GM23338 (cell line): ENCODE measurements at regions not wholly inside any gene's neighbourhood (a gene's known extent, or its start where the extent isn't known, plus 50 kb on each side); places are given as distances from the start of the nearest gene placed in this dataset.

Experiments used
- ATAC-seq: fragments of 200-7000 bp; cut with Tn5 transposase; 3 replicates; pipeline ENCODE4 v1.9.1; 2020
- DNase-seq: peaks from one replicate; pipeline ENCODE4 v3.0.0-alpha.2; 2015; ENCODE audit warnings: low spot score
- H2AFZ ChIP-seq: fragments of 200-600 bp; sonication (generic); 2 replicates; pipeline ENCODE4 v1.8.0; 2016; ENCODE audit warnings: antibody characterized with exemption, mild to moderate bottlenecking, moderate library complexity
- H3F3A ChIP-seq: fragments of 200-600 bp; sonication (generic); replicated peaks from 2 replicates; pipeline ENCODE4 v1.8.0; 2017; ENCODE audit warnings: antibody characterized with exemption, mixed run types, low read depth
- H3K27ac ChIP-seq: fragments of 200-600 bp; sonication (generic); 2 replicates; pipeline ENCODE4 v1.6.1; 2016; ENCODE audit warnings: low read depth
- H3K27me3 ChIP-seq: fragments of 200-600 bp; sonication (generic); 2 replicates; pipeline ENCODE4 v1.8.0; 2016; ENCODE audit warnings: mild to moderate bottlenecking, mixed run types, moderate library complexity; ENCODE audit not compliant: insufficient read depth
- H3K36me3 ChIP-seq: fragments of 200-600 bp; sonication (generic); 2 replicates; pipeline ENCODE4 v1.8.0; 2016; ENCODE audit warnings: mild to moderate bottlenecking; ENCODE audit not compliant: insufficient read depth
- H3K4me1 ChIP-seq: fragments of 200-600 bp; sonication (generic); 2 replicates; pipeline ENCODE4 v1.8.0; 2016; ENCODE audit warnings: mild to moderate bottlenecking, moderate library complexity; ENCODE audit not compliant: insufficient read depth
- H3K4me2 ChIP-seq: fragments of 200-600 bp; sonication (generic); 2 replicates; pipeline ENCODE4 v1.7.1; 2017; ENCODE audit warnings: mixed run types
- H3K4me3 ChIP-seq: fragments of 200-600 bp; sonication (generic); 2 replicates; pipeline ENCODE4 v1.6.1; 2016; ENCODE audit warnings: mixed run types
- H3K79me2 ChIP-seq: fragments of 200-600 bp; sonication (generic); replicated peaks from 2 replicates; pipeline ENCODE4 v1.8.0; 2017; ENCODE audit warnings: mild to moderate bottlenecking; ENCODE audit not compliant: insufficient read depth
- H3K9me2 ChIP-seq: fragments of 200-600 bp; sonication (generic); 2 replicates; pipeline ENCODE4 v1.8.0; 2017; ENCODE audit not compliant: insufficient read depth
- H4K20me1 ChIP-seq: fragments of 200-600 bp; sonication (generic); replicated peaks from 2 replicates; pipeline ENCODE4 v1.8.0; 2017; ENCODE audit warnings: mild to moderate bottlenecking; ENCODE audit not compliant: insufficient read depth
- H3K27ac Mint-ChIP-seq: 2 replicates; pipeline ENCODE4 v1.8.0; 2020; ENCODE audit warnings: inconsistent platforms, mild to moderate bottlenecking, moderate library complexity, mixed read lengths
- H3K27me3 Mint-ChIP-seq: 3 replicates; pipeline ENCODE4 v1.8.0; 2022; ENCODE audit warnings: low read depth, mild to moderate bottlenecking, moderate library complexity, mixed read lengths, inconsistent platforms; ENCODE audit not compliant: insufficient read depth, poor library complexity
- H3K36me3 Mint-ChIP-seq: 3 replicates; pipeline ENCODE4 v1.8.0; 2021; ENCODE audit warnings: low read depth, mild to moderate bottlenecking, inconsistent platforms, moderate library complexity, mixed read lengths
- H3K4me1 Mint-ChIP-seq: 3 replicates; pipeline ENCODE4 v1.8.0; 2020; ENCODE audit warnings: mild to moderate bottlenecking, inconsistent platforms, mixed read lengths
- H3K4me3 Mint-ChIP-seq: 3 replicates; pipeline ENCODE4 v1.8.0; 2021; ENCODE audit warnings: moderate library complexity, mild to moderate bottlenecking, inconsistent platforms, mixed read lengths
- H3K9me3 Mint-ChIP-seq: 3 replicates; pipeline ENCODE4 v1.8.0; 2020; ENCODE audit warnings: moderate library complexity, mild to moderate bottlenecking, inconsistent platforms, mixed read lengths
- CREB1 ChIP-seq: fragments of 250-450 bp; sonication (Bioruptor Pico); IDR thresholded peaks from 2 replicates; pipeline ENCODE4 v1.5.0; 2020; ENCODE audit warnings: low read depth, mild to moderate bottlenecking, moderate library complexity
- EZH2 ChIP-seq: fragments of 200-600 bp; sonication (generic); IDR thresholded peaks from one replicate; pipeline ENCODE4 v1.8.0; 2017; ENCODE audit warnings: antibody characterized with exemption, mild to moderate bottlenecking, low read depth; ENCODE audit not compliant: unreplicated experiment
- JUNB ChIP-seq: IDR thresholded peaks from one replicate; pipeline ENCODE4 v1.6.1; 2016; ENCODE audit warnings: antibody characterized with exemption; ENCODE audit not compliant: unreplicated experiment
- NANOG ChIP-seq: IDR thresholded peaks from 2 replicates; pipeline ENCODE4 v1.6.1; 2016; ENCODE audit warnings: antibody characterized with exemption, borderline replicate concordance
- POLR2AphosphoS5 ChIP-seq: IDR thresholded peaks from 2 replicates; pipeline ENCODE4 v1.6.1; 2016; ENCODE audit warnings: antibody characterized with exemption, low read depth
- STAT1 ChIP-seq: IDR thresholded peaks from one replicate; pipeline ENCODE4 v1.6.1; 2016; ENCODE audit warnings: antibody characterized with exemption; ENCODE audit not compliant: unreplicated experiment
- ZNF114 ChIP-seq: fragments of 250-450 bp; sonication (Bioruptor Pico); IDR thresholded peaks from 2 replicates; pipeline ENCODE4 v1.5.0; 2020; ENCODE audit warnings: mild to moderate bottlenecking, moderate library complexity
- ZNF331 ChIP-seq: fragments of 250-450 bp; sonication (Bioruptor Pico); IDR thresholded peaks from 2 replicates; pipeline ENCODE4 v1.5.0; 2020; ENCODE audit warnings: low read depth, mild to moderate bottlenecking, moderate library complexity
- TF ChIP-seq, protein P1 (sequence below), 2 experiments: fragments of 200-600 bp in 1 of 2; sonication (generic) in 1 of 2; conservative IDR thresholded peaks; 2 replicates each; pipeline versions ENCODE4 v1.5.1 to v1.6.1; 2016 to 2017; ENCODE audit warnings: antibody characterized with exemption in 2 of 2, low read depth in 2 of 2, mild to moderate bottlenecking in 2 of 2, moderate library complexity in 1 of 2
- TF ChIP-seq, protein P2 (sequence below): IDR thresholded peaks from 2 replicates; pipeline ENCODE4 v1.6.1; 2016; ENCODE audit warnings: antibody characterized with exemption
- TF ChIP-seq, protein P3 (sequence below): fragments of 250-450 bp; sonication (Bioruptor Pico); IDR thresholded peaks from 2 replicates; pipeline ENCODE4 v1.5.0; 2020; ENCODE audit warnings: mild to moderate bottlenecking, moderate library complexity

DNA sequence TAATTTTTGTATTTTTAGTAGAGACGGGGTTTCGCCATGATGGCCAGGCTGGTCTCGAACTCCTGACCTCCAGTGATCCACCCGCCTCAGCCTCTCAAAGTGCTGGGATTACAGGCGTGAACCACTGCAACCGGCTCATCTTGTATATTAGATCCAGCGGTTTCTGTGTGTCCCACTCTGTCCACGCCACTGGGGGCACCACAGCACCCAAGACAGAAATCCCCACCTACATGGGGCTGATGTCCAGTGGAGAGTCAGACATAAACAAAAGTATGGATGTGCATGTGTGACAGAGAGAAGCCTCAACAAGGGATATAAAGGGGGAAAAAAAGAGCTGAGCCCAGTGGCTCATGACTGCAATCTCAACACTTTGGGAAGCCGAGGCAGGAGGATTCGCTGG is 65.8 kb upstream of the ADGRE5 start:
- Histone ChIP-seq H3K27me3 (no peaks in the 10 kb centered on the region), H2AFZ (no peak overlapping the region), H3K27ac (no peak overlapping the region), H4K20me1 (no peaks in the 10 kb centered on the region), H3K36me3 (no peaks in the 10 kb centered on the region), H3K4me1 (no peaks in the 10 kb centered on the region), H3K79me2 (no peaks in the 10 kb centered on the region), H3K4me3 (no peak overlapping the region), H3K9me2 (no peaks in the 10 kb centered on the region), H3K4me2 (no peak overlapping the region), H3F3A (no peaks in the 10 kb centered on the region)
- TF ChIP-seq, protein P1, sequence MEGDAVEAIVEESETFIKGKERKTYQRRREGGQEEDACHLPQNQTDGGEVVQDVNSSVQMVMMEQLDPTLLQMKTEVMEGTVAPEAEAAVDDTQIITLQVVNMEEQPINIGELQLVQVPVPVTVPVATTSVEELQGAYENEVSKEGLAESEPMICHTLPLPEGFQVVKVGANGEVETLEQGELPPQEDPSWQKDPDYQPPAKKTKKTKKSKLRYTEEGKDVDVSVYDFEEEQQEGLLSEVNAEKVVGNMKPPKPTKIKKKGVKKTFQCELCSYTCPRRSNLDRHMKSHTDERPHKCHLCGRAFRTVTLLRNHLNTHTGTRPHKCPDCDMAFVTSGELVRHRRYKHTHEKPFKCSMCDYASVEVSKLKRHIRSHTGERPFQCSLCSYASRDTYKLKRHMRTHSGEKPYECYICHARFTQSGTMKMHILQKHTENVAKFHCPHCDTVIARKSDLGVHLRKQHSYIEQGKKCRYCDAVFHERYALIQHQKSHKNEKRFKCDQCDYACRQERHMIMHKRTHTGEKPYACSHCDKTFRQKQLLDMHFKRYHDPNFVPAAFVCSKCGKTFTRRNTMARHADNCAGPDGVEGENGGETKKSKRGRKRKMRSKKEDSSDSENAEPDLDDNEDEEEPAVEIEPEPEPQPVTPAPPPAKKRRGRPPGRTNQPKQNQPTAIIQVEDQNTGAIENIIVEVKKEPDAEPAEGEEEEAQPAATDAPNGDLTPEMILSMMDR (conservative IDR thresholded peaks at IDR 0.05; ENCODE audit: low read depth in 2 of 2) = peak; percentile 16 to 26; a peak in 2 of 4 replicates
- no peak for TF ChIP-seq JUNB
- Mint-ChIP-seq H3K4me1 (peaks cover 7% of the 10 kb centered on the region; the same call in 2 of the 3 replicates), H3K27ac (no peak overlapping the region), H3K27me3 (peaks cover 8% of the 10 kb centered on the region), H3K36me3 (0 out of 3 replicates have a peak, but pooled peaks cover 4% of the 10 kb centered on the region), H3K4me3 (no peak overlapping the region), H3K9me3 (peaks cover 9% of the 10 kb centered on the region)
- ATAC-seq (no peak), DNase-seq (no peak)

DNA sequence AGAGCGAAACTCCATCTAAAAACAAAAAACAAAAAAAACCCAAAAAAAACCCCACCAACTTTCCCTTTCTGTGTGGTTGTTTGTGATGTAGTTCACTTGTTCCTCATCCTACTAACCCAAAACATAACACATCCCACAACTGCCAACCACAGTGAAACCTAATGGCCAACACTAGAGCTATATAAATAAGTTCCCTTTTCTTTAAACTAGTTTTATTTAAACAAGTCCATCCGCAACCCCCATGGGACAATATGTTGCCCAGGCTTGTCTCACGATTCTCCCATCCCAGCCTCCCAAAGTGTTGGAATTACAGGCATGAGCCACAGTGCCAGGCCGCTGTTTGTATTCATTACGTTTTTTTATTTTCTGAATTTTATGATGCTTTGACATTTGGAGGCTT is 71.2 kb upstream of the ADGRE5 start:
- H3K27ac Mint-ChIP-seq = no peak overlapping the region
- H3K27me3 Mint-ChIP-seq = peaks cover 4% of the 10 kb centered on the region
- no peak overlapping the region for H3K4me3 Mint-ChIP-seq
- H3K4me1 ChIP-seq = no peaks in the 10 kb centered on the region
- no peaks in the 10 kb centered on the region for H3K79me2 ChIP-seq
- 0 out of 2 replicates have a peak, but pooled peaks cover 2% of the 10 kb centered on the region for H3F3A ChIP-seq
- H3K27ac ChIP-seq = no peak overlapping the region
- no peak for DNase-seq
- no peak overlapping the region for H3K4me2 ChIP-seq
- H3K9me3 Mint-ChIP-seq = 0 out of 3 replicates have a peak, but pooled peaks cover 3% of the 10 kb centered on the region
- ATAC-seq = no peak
- H4K20me1 ChIP-seq = no peaks in the 10 kb centered on the region
- no peaks in the 10 kb centered on the region for H3K36me3 ChIP-seq
- H3K27me3 ChIP-seq = no peaks in the 10 kb centered on the region
- no peaks in the 10 kb centered on the region for H3K9me2 ChIP-seq
- H2AFZ ChIP-seq = no peak overlapping the region
- H3K4me3 ChIP-seq = no peak overlapping the region
- H3K4me1 Mint-ChIP-seq = no peaks in the 10 kb centered on the region
- no peaks in the 10 kb centered on the region for H3K36me3 Mint-ChIP-seq
- no peak for TF ChIP-seq STAT1
- no peak for TF ChIP-seq CREB1 (CRISPR knock-in tag)
- TF ChIP-seq, protein P2, sequence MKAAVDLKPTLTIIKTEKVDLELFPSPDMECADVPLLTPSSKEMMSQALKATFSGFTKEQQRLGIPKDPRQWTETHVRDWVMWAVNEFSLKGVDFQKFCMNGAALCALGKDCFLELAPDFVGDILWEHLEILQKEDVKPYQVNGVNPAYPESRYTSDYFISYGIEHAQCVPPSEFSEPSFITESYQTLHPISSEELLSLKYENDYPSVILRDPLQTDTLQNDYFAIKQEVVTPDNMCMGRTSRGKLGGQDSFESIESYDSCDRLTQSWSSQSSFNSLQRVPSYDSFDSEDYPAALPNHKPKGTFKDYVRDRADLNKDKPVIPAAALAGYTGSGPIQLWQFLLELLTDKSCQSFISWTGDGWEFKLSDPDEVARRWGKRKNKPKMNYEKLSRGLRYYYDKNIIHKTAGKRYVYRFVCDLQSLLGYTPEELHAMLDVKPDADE = no peak
- no peak for TF ChIP-seq ZNF331 (CRISPR knock-in tag)
- no peak for TF ChIP-seq ZNF114 (CRISPR knock-in tag)
- TF ChIP-seq, protein P1 (conservative IDR thresholded peaks at IDR 0.05; ENCODE audit: low read depth in 2 of 2) = no peak
- TF ChIP-seq, protein P3, sequence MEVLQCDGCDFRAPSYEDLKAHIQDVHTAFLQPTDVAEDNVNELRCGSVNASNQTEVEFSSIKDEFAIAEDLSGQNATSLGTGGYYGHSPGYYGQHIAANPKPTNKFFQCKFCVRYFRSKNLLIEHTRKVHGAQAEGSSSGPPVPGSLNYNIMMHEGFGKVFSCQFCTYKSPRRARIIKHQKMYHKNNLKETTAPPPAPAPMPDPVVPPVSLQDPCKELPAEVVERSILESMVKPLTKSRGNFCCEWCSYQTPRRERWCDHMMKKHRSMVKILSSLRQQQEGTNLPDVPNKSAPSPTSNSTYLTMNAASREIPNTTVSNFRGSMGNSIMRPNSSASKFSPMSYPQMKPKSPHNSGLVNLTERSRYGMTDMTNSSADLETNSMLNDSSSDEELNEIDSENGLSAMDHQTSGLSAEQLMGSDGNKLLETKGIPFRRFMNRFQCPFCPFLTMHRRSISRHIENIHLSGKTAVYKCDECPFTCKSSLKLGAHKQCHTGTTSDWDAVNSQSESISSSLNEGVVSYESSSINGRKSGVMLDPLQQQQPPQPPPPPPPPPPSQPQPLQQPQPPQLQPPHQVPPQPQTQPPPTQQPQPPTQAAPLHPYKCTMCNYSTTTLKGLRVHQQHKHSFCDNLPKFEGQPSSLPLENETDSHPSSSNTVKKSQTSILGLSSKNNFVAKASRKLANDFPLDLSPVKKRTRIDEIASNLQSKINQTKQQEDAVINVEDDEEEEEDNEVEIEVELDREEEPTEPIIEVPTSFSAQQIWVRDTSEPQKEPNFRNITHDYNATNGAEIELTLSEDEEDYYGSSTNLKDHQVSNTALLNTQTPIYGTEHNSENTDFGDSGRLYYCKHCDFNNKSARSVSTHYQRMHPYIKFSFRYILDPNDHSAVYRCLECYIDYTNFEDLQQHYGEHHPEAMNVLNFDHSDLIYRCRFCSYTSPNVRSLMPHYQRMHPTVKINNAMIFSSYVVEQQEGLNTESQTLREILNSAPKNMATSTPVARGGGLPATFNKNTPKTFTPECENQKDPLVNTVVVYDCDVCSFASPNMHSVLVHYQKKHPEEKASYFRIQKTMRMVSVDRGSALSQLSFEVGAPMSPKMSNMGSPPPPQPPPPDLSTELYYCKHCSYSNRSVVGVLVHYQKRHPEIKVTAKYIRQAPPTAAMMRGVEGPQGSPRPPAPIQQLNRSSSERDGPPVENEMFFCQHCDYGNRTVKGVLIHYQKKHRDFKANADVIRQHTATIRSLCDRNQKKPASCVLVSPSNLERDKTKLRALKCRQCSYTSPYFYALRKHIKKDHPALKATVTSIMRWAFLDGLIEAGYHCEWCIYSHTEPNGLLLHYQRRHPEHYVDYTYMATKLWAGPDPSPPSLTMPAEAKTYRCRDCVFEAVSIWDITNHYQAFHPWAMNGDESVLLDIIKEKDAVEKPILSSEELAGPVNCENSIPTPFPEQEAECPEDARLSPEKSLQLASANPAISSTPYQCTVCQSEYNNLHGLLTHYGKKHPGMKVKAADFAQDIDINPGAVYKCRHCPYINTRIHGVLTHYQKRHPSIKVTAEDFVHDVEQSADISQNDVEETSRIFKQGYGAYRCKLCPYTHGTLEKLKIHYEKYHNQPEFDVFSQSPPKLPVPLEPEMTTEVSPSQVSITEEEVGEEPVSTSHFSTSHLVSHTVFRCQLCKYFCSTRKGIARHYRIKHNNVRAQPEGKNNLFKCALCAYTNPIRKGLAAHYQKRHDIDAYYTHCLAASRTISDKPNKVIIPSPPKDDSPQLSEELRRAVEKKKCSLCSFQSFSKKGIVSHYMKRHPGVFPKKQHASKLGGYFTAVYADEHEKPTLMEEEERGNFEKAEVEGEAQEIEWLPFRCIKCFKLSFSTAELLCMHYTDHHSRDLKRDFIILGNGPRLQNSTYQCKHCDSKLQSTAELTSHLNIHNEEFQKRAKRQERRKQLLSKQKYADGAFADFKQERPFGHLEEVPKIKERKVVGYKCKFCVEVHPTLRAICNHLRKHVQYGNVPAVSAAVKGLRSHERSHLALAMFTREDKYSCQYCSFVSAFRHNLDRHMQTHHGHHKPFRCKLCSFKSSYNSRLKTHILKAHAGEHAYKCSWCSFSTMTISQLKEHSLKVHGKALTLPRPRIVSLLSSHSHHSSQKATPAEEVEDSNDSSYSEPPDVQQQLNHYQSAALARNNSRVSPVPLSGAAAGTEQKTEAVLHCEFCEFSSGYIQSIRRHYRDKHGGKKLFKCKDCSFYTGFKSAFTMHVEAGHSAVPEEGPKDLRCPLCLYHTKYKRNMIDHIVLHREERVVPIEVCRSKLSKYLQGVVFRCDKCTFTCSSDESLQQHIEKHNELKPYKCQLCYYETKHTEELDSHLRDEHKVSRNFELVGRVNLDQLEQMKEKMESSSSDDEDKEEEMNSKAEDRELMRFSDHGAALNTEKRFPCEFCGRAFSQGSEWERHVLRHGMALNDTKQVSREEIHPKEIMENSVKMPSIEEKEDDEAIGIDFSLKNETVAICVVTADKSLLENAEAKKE (CRISPR knock-in tag) = no peak
- no peak for TF ChIP-seq POLR2AphosphoS5
- no peak for TF ChIP-seq EZH2
- TF ChIP-seq NANOG = no peak
